GM23338 (cell line): ENCODE measurements at regions not wholly inside any gene's neighbourhood (a gene's known extent, or its start where the extent isn't known, plus 50 kb on each side); places are given as distances from the start of the nearest gene placed in this dataset.

ENCODE experiments used
- CREB1 ChIP-seq: fragments of 250-450 bp; sonication (Bioruptor Pico); IDR thresholded peaks from 2 replicates; pipeline ENCODE4 v1.5.0; 2020; ENCODE audit warnings: low read depth, mild to moderate bottlenecking, moderate library complexity
- CTCF ChIP-seq, 2 experiments: fragments of 200-600 bp in 1 of 2; sonication (generic) in 1 of 2; conservative IDR thresholded peaks; 2 replicates each; pipeline versions ENCODE4 v1.5.1 to v1.6.1; 2016 to 2017; ENCODE audit warnings: antibody characterized with exemption in 2 of 2, low read depth in 2 of 2, mild to moderate bottlenecking in 2 of 2, moderate library complexity in 1 of 2
- EZH2 ChIP-seq: fragments of 200-600 bp; sonication (generic); IDR thresholded peaks from one replicate; pipeline ENCODE4 v1.8.0; 2017; ENCODE audit warnings: antibody characterized with exemption, mild to moderate bottlenecking, low read depth; ENCODE audit not compliant: unreplicated experiment
- EZH2phosphoT487 ChIP-seq: fragments of 200-600 bp; sonication (generic); IDR thresholded peaks from one replicate; pipeline ENCODE4 v1.8.1; 2018; ENCODE audit warnings: antibody characterized with exemption; ENCODE audit not compliant: unreplicated experiment
- JUNB ChIP-seq: IDR thresholded peaks from one replicate; pipeline ENCODE4 v1.6.1; 2016; ENCODE audit warnings: antibody characterized with exemption; ENCODE audit not compliant: unreplicated experiment
- POLR2AphosphoS5 ChIP-seq: IDR thresholded peaks from 2 replicates; pipeline ENCODE4 v1.6.1; 2016; ENCODE audit warnings: antibody characterized with exemption, low read depth
- ZNF331 ChIP-seq: fragments of 250-450 bp; sonication (Bioruptor Pico); IDR thresholded peaks from 2 replicates; pipeline ENCODE4 v1.5.0; 2020; ENCODE audit warnings: low read depth, mild to moderate bottlenecking, moderate library complexity

GRCh38 chr4:144820728-144821085, 174.8 kb downstream of the HHIP start:
- TF ChIP-seq CTCF (conservative IDR thresholded peaks at IDR 0.05; ENCODE audit: low read depth in 2 of 2): no peak
- no peak for TF ChIP-seq EZH2phosphoT487
- no peak for TF ChIP-seq CREB1 (CRISPR knock-in tag)
- no peak for TF ChIP-seq EZH2
- TF ChIP-seq POLR2AphosphoS5: no peak
- no peak for TF ChIP-seq JUNB
- no peak for TF ChIP-seq ZNF331 (CRISPR knock-in tag)
